WERI-Rb-1 (cell line): ENCODE measurements at regions not wholly inside any gene's neighbourhood (a gene's known extent, or its start where the extent isn't known, plus 50 kb on each side); places are given as distances from the start of the nearest gene placed in this dataset.

Source experiments
- DNase-seq: peaks from one replicate; pipeline ENCODE4 v3.0.0-alpha.2; 2020
- H3K27ac ChIP-seq: fragments of 250-450 bp; sonication (Bioruptor Pico); 2 replicates; pipeline ENCODE4 v1.5.1; 2020; ENCODE audit warnings: mild to moderate bottlenecking, moderate library complexity
- H3K27me3 ChIP-seq: fragments of 250-450 bp; sonication (Bioruptor Pico); 2 replicates; pipeline ENCODE4 v1.5.1; 2021; ENCODE audit warnings: mild to moderate bottlenecking, low read depth, moderate library complexity; ENCODE audit not compliant: insufficient read depth, severe bottlenecking
- H3K36me3 ChIP-seq: fragments of 250-450 bp; sonication (Bioruptor Pico); 2 replicates; pipeline ENCODE4 v1.5.1; 2020; ENCODE audit warnings: mild to moderate bottlenecking, moderate library complexity
- H3K4me3 ChIP-seq: 2 replicates; pipeline ENCODE4 v1.5.1; 2011; ENCODE audit warnings: low read depth, mild to moderate bottlenecking, control low read depth, low read length
- H3K9me3 ChIP-seq: fragments of 250-450 bp; sonication (Bioruptor Pico); 2 replicates; pipeline ENCODE4 v1.5.1; 2021; ENCODE audit warnings: mild to moderate bottlenecking, moderate library complexity; ENCODE audit not compliant: severe bottlenecking
- CTCF ChIP-seq: IDR thresholded peaks from 2 replicates; pipeline ENCODE4 v1.5.1; 2011; ENCODE audit warnings: low read depth, mild to moderate bottlenecking, control low read depth, inconsistent platforms, low read length

GRCh38 chr6:1016329-1017302 is 295.3 kb upstream of the FOXQ1 start:
- TF ChIP-seq CTCF: no peak
- Histone ChIP-seq H3K36me3 (no peaks in the 10 kb centered on the region), H3K9me3 (peaks cover 11% of the 10 kb centered on the region), H3K27ac (no peak overlapping the region), H3K27me3 (no peaks in the 10 kb centered on the region), H3K4me3 (no peak overlapping the region)
- no peak for DNase-seq

GRCh38 chr6:1015825-1016224 is 296.1 kb upstream of the FOXQ1 start:
- TF ChIP-seq CTCF: peak; percentile 88
- H3K27me3 ChIP-seq: no peaks in the 10 kb centered on the region
- H3K9me3 ChIP-seq: peaks cover 10% of the 10 kb centered on the region
- no peak overlapping the region for H3K27ac ChIP-seq
- H3K36me3 ChIP-seq: no peaks in the 10 kb centered on the region
- DNase-seq: peak; percentile 82
- H3K4me3 ChIP-seq: no peak overlapping the region

GRCh38 chr6:1014431-1014807 is 297.5 kb upstream of the FOXQ1 start:
- H3K27me3 ChIP-seq: no peaks in the 10 kb centered on the region
- no peak for DNase-seq
- H3K4me3 ChIP-seq: no peak overlapping the region
- H3K27ac ChIP-seq: no peak overlapping the region
- H3K9me3 ChIP-seq: peaks cover 15% of the 10 kb centered on the region
- TF ChIP-seq CTCF: no peak
- no peaks in the 10 kb centered on the region for H3K36me3 ChIP-seq

GRCh38 chr6:1013656-1014430 is 298.1 kb upstream of the FOXQ1 start:
- H3K9me3 ChIP-seq: peaks cover 18% of the 10 kb centered on the region
- H3K27ac ChIP-seq: no peak overlapping the region
- no peak for DNase-seq
- no peak for TF ChIP-seq CTCF
- H3K36me3 ChIP-seq: no peaks in the 10 kb centered on the region
- H3K27me3 ChIP-seq: no peaks in the 10 kb centered on the region
- H3K4me3 ChIP-seq: no peak overlapping the region

- no peaks in the 10 kb centered on the region for H3K27me3 ChIP-seq
Observed at GRCh38 chr6:1009103-1009502, 302.8 kb upstream of the FOXQ1 start.

More at GRCh38 chr6:1009103-1009502, 302.8 kb upstream of the FOXQ1 start:
- Histone ChIP-seq H3K27ac (no peak overlapping the region), H3K9me3 (peaks cover 13% of the 10 kb centered on the region), H3K4me3 (no peak overlapping the region), H3K36me3 (no peaks in the 10 kb centered on the region)
- no peak for TF ChIP-seq CTCF
- no peak for DNase-seq
